Smooth muscle cell (in vitro differentiated cells): ENCODE measurements at regions not wholly inside any gene's neighbourhood (a gene's known extent, or its start where the extent isn't known, plus 50 kb on each side); places are given as distances from the start of the nearest gene placed in this dataset.
"Not testable (repeated sequence)": the region's sequence is repeated elsewhere in the genome, so short reads cannot be mapped to it uniquely, and the experiment has no call there.

Experiments used
- DNase-seq: peaks from one replicate; lab custom pipeline; 2025; ENCODE audit not compliant: unreplicated experiment; lab: John Stamatoyannopoulos, UW
- H2AFZ ChIP-seq: fragments of 200-600 bp; sonication (generic); 2 replicates; pipeline ENCODE4 v1.6.0; 2016; ENCODE audit warnings: antibody characterized with exemption, low read depth, mild to moderate bottlenecking
- H3F3A ChIP-seq: fragments of 200-600 bp; sonication (generic); 2 replicates; pipeline ENCODE4 v1.6.0; 2017; ENCODE audit warnings: antibody characterized with exemption, low read depth
- H3K27ac ChIP-seq: fragments of 200-600 bp; sonication (generic); 2 replicates; pipeline ENCODE4 v1.5.1; 2016; ENCODE audit warnings: low read depth, mild to moderate bottlenecking
- H3K27me3 ChIP-seq: fragments of 200-600 bp; sonication (generic); 2 replicates; pipeline ENCODE4 v1.6.1; 2016; ENCODE audit warnings: low read depth, mild to moderate bottlenecking
- H3K36me3 ChIP-seq: fragments of 200-600 bp; sonication (generic); 2 replicates; pipeline ENCODE4 v1.5.1; 2016; ENCODE audit warnings: low read depth
- H3K4me1 ChIP-seq: fragments of 200-600 bp; sonication (generic); 2 replicates; pipeline ENCODE4 v1.5.1; 2016; ENCODE audit warnings: low read depth
- H3K4me2 ChIP-seq: fragments of 200-600 bp; sonication (generic); 2 replicates; pipeline ENCODE4 v1.6.0; 2016; ENCODE audit warnings: mild to moderate bottlenecking
- H3K4me3 ChIP-seq: fragments of 200-600 bp; sonication (generic); 2 replicates; pipeline ENCODE4 v1.5.1; 2016; ENCODE audit warnings: mild to moderate bottlenecking
- H3K79me2 ChIP-seq: fragments of 200-600 bp; sonication (generic); 2 replicates; pipeline ENCODE4 v1.6.0; 2016; ENCODE audit warnings: low read depth, mild to moderate bottlenecking
- H3K9ac ChIP-seq: fragments of 200-600 bp; sonication (generic); 2 replicates; pipeline ENCODE4 v1.6.0; 2016; ENCODE audit warnings: low read depth
- H3K9me3 ChIP-seq: fragments of 200-600 bp; sonication (generic); replicated peaks from 2 replicates; pipeline ENCODE4 v1.5.1; 2016; ENCODE audit warnings: low read depth
- H4K20me1 ChIP-seq: fragments of 200-600 bp; sonication (generic); 2 replicates; pipeline ENCODE4 v1.6.0; 2016; ENCODE audit warnings: low read depth
- WGBS: methylation state at CpG from one replicate; pipeline ENCODE4 v1.1.7; 2016; ENCODE audit warnings: low lambda C conversion rate; 5-methylcytosine and 5-hydroxymethylcytosine counted together
- TF ChIP-seq, protein P1 (sequence below): fragments of 200-600 bp; sonication (generic); IDR thresholded peaks from 2 replicates; pipeline ENCODE4 v1.5.1; 2017; ENCODE audit warnings: borderline replicate concordance, mild to moderate bottlenecking, antibody characterized with exemption; ENCODE audit not compliant: insufficient read depth, poor library complexity, severe bottlenecking

DNA sequence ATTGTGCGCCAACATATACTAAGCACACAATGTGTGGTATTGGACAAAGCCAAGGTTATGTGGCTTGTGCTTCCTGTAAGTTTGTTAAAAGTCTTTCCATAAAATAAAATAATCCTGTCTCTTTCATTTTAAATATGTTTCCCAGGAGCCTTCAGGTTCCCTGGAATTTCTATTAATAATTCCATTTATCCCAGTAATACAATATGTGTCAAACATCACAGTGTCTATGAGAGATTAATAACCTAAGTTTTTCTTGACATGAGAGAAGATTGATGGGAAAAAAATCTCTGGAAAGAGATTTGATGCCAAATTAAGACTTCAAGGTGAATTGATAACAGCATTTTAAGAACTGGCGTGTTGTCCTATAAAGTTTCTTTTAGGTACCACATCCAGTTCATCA lies 507.0 kb downstream of the TTLL7 start:
- H3K4me3 ChIP-seq = no peak overlapping the region
- no peak overlapping the region for H3K9ac ChIP-seq
- no peak overlapping the region for H2AFZ ChIP-seq
- no peaks in the 10 kb centered on the region for H3K36me3 ChIP-seq
- 98% methylated on average over 2 of the region's 2 CpGs for WGBS
- no peaks in the 10 kb centered on the region for H3F3A ChIP-seq
- no peaks in the 10 kb centered on the region for H3K9me3 ChIP-seq
- no peak overlapping the region for H3K27ac ChIP-seq
- H3K4me1 ChIP-seq = no peaks in the 10 kb centered on the region
- H4K20me1 ChIP-seq = no peaks in the 10 kb centered on the region
- TF ChIP-seq, protein P1, sequence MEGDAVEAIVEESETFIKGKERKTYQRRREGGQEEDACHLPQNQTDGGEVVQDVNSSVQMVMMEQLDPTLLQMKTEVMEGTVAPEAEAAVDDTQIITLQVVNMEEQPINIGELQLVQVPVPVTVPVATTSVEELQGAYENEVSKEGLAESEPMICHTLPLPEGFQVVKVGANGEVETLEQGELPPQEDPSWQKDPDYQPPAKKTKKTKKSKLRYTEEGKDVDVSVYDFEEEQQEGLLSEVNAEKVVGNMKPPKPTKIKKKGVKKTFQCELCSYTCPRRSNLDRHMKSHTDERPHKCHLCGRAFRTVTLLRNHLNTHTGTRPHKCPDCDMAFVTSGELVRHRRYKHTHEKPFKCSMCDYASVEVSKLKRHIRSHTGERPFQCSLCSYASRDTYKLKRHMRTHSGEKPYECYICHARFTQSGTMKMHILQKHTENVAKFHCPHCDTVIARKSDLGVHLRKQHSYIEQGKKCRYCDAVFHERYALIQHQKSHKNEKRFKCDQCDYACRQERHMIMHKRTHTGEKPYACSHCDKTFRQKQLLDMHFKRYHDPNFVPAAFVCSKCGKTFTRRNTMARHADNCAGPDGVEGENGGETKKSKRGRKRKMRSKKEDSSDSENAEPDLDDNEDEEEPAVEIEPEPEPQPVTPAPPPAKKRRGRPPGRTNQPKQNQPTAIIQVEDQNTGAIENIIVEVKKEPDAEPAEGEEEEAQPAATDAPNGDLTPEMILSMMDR = no peak
- DNase-seq = no peak
- H3K79me2 ChIP-seq = no peaks in the 10 kb centered on the region
- H3K4me2 ChIP-seq = no peak overlapping the region
- H3K27me3 ChIP-seq = no peaks in the 10 kb centered on the region

DNA sequence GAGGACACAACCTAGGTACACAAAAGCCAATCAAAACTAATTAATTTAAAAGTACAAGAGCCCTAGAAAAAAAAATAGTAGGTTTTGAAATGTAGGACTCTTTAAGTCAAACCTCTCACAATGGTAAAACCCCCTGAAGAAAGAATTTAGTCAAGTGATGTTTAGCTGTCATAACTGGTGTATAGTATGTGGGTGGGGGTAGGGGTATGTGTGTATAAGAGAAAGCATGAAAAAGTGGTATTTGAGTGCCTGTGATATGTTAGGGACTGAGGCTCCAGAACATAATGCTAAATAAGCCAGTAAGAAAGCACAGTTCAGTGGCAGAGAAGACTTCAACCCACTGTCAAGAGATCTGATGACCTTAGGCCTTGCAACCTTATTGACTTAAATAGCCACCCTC lies 507.9 kb downstream of the TTLL7 start:
- H3K9ac ChIP-seq = no peak overlapping the region
- no peaks in the 10 kb centered on the region for H3K36me3 ChIP-seq
- TF ChIP-seq, protein P1 = no peak
- H3K4me1 ChIP-seq = no peaks in the 10 kb centered on the region
- H3K27me3 ChIP-seq = no peaks in the 10 kb centered on the region
- no peak overlapping the region for H3K4me3 ChIP-seq
- no peak for DNase-seq
- no peaks in the 10 kb centered on the region for H4K20me1 ChIP-seq
- no peak overlapping the region for H3K27ac ChIP-seq
- no peak overlapping the region for H2AFZ ChIP-seq
- no peaks in the 10 kb centered on the region for H3K79me2 ChIP-seq
- H3K4me2 ChIP-seq = no peak overlapping the region
- H3K9me3 ChIP-seq = no peaks in the 10 kb centered on the region
- H3F3A ChIP-seq = no peaks in the 10 kb centered on the region

DNA sequence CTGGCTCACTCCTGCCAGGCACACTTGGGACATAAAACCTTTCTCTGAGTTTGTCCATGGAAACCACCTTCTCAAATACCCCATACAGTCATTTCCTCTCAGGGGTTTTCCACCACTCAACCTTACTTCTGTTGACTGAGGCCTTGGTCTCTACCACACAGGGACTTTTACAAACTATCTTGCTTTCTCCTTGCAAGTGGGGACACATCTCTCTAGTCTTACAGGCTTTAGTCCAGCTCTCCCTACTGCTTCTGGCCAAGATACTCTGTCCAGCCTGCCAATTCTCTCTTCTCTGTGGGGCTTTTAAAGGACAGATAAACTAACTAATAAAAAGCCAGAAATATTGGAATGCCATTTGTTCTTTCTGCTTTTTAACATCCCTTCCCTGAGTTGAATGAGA lies 510.8 kb downstream of the TTLL7 start:
- not testable (repeated sequence) for H3K4me3 ChIP-seq, H3K27ac ChIP-seq, H2AFZ ChIP-seq, H3K79me2 ChIP-seq, DNase-seq, H4K20me1 ChIP-seq, H3K4me1 ChIP-seq, H3F3A ChIP-seq, H3K9ac ChIP-seq, H3K9me3 ChIP-seq, H3K4me2 ChIP-seq, H3K36me3 ChIP-seq, H3K27me3 ChIP-seq

DNA sequence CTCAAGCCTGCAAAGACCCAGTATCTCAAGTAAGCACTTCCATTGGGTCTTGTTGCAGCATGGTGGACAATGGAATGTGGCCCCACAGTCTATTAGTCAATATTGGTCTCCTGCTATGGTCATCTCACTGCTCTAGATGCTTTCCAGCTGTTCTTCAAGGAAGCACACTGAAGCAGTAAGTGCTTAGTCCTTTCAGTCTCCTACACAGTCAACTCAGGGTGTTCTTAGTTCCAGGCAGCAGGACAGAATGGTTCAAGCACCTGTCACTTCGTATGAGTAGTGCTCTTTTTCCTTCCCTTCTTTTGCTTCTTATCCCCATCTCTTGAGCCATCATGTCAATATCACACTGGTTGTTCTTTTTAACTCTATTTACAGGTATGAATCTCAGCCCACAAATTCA lies 511.5 kb downstream of the TTLL7 start:
- H3K4me2 ChIP-seq, H2AFZ ChIP-seq, H3K27ac ChIP-seq, H3K79me2 ChIP-seq, H3F3A ChIP-seq, H3K9me3 ChIP-seq, H4K20me1 ChIP-seq, H3K27me3 ChIP-seq, H3K4me3 ChIP-seq, H3K4me1 ChIP-seq, H3K9ac ChIP-seq, DNase-seq, H3K36me3 ChIP-seq: not testable (repeated sequence)
- 92% methylated on average over 1 of the region's 1 CpG for WGBS

DNA sequence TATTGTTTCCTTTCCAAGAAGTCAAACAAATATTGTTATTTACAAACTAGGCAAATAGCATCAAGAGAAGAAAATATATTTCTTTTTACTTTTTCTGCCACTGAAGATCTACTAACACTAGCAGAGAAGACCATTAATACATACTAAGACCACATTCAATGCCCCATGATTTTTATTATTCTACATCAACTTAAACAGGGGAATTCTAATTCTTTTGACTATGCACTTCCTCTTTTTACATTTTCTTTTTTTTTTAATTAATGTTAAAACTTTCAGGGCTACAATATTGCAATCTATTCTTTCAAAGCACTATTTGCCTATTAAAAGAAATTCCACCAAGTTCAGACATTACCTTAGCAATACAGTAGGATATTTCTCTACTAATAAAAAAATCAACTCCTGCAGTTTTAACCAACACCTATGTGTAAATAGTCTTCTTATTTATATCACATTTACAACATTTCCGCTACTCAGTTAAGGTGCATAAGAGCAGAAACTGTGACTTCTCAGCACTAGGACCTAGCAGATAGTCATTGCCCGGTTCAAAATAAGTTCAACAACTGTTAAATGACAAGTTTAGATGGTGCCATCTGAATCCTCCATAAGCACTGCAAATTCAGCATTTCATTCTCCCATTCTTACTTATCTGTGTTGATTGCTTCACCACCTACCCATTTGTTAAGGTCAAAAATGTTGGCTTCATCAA lies 513.5 kb downstream of the TTLL7 start:
- not testable (repeated sequence) for H3K27me3 ChIP-seq, H3K4me2 ChIP-seq, DNase-seq, H3K4me1 ChIP-seq, H3K79me2 ChIP-seq, H3K4me3 ChIP-seq, H3K9ac ChIP-seq, H2AFZ ChIP-seq, H4K20me1 ChIP-seq, H3K36me3 ChIP-seq, H3K9me3 ChIP-seq, H3F3A ChIP-seq, H3K27ac ChIP-seq
- WGBS = 95% methylated on average over 2 of the region's 2 CpGs

DNA sequence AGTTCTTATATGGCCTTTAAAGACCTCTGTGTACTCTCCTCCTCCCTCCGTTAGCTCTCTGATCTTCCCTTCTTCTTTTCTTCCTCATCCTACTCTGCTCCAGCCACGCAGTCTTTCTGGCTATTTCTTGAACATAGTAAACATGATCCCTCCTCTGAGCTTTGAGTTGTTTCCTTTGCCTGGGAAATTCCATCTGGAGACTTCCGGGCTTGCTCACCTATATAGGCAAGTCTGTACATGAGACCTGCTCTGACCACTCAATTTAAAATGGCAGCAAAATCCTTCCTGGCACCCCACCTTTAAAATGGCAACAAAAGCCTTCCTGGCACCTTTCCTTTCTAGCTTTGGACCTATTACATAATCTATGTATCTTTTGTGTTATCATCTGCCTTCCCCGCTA lies 517.6 kb downstream of the TTLL7 start:
- not testable (repeated sequence) for H3K4me3 ChIP-seq, H3K79me2 ChIP-seq, H3K27ac ChIP-seq, DNase-seq, H3K36me3 ChIP-seq, H3K4me2 ChIP-seq, H2AFZ ChIP-seq, H3K9me3 ChIP-seq, H3K27me3 ChIP-seq, H3F3A ChIP-seq, H3K9ac ChIP-seq, H4K20me1 ChIP-seq, H3K4me1 ChIP-seq
- 94% methylated on average over 3 of the region's 4 CpGs for WGBS

DNA sequence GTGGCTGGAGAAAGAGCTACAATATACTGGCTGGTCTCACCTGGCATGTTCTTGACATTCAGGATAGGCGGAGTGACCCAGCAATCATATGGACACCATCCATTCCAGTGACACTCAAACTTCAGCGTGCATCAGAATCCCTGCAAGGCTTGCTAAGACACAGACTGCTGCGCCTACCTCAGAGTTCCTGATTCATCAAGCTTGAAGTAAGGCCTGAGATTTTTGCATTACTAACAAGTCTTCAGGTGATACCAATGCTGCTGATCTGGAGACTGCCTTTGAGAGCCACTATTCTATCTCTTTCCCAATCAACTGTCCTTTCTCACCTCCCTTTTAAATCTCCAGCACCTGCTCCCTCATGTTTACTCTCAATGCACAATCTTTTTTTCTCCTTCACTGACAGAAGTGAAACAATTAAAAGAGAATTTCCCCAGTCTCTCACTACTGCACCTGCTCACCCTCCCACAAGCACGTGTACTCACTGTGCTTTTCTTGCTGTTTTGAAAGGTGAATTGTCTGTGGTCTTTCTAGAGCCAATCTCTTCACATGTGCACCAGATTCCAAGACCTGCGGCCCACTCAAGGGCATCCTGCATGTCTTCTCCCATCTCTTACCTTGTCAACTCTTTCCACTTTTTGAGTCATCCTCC lies 519.2 kb downstream of the TTLL7 start:
- H3K4me1 ChIP-seq, H3K9me3 ChIP-seq, H3K27me3 ChIP-seq, H4K20me1 ChIP-seq, H3K4me2 ChIP-seq, H3K4me3 ChIP-seq, H3K79me2 ChIP-seq, H2AFZ ChIP-seq, H3K36me3 ChIP-seq, DNase-seq, H3K9ac ChIP-seq, H3K27ac ChIP-seq, H3F3A ChIP-seq: not testable (repeated sequence)
- 94% methylated on average over 5 of the region's 5 CpGs for WGBS
